Activated B cell treated with CpG ODN at 0.5 μM for 24 hours (primary cell): ENCODE measurements at regions not wholly inside any gene's neighbourhood (a gene's known extent, or its start where the extent isn't known, plus 50 kb on each side); places are given as distances from the start of the nearest gene placed in this dataset.

ENCODE experiments used
- ATAC-seq: fragments of 200-7000 bp; cut with Tn5 transposase; one replicate; pipeline ENCODE4 v1.10.0; 2021; ENCODE audit warnings: low read depth, mild to moderate bottlenecking, moderate library complexity
- CTCF ChIA-PET: fragments of 350-600 bp; sonication (Branson Sonifier 250); formaldehyde crosslinking; loops from one replicate; lab custom pipeline; 2021; ENCODE audit warnings: antibody characterized with exemption; lab: Charles Lee
- POLR2A ChIA-PET: fragments of 350-600 bp; sonication (Branson Sonifier 250); formaldehyde crosslinking; loops from one replicate; lab custom pipeline; 2021; ENCODE audit warnings: antibody characterized with exemption; lab: Charles Lee
- DNase-seq: peaks from one replicate; pipeline ENCODE4 v3.0.0; 2022
- H3K27ac Mint-ChIP-seq: one replicate; pipeline ENCODE4 v1.8.0; 2020; ENCODE audit warnings: mixed read lengths
- H3K27me3 Mint-ChIP-seq: one replicate; pipeline ENCODE4 v1.8.0; 2021; ENCODE audit warnings: mixed read lengths
- H3K36me3 Mint-ChIP-seq: one replicate; pipeline ENCODE4 v1.8.0; 2021; ENCODE audit warnings: low read depth, mixed read lengths
- H3K4me1 Mint-ChIP-seq: one replicate; pipeline ENCODE4 v1.8.0; 2021; ENCODE audit warnings: mixed read lengths
- H3K4me3 Mint-ChIP-seq: one replicate; pipeline ENCODE4 v1.8.0; 2020; ENCODE audit warnings: mild to moderate bottlenecking, mixed read lengths
- H3K9me3 Mint-ChIP-seq: one replicate; pipeline ENCODE4 v1.8.0; 2020; ENCODE audit warnings: mixed read lengths
- CTCF ChIP-seq: fragments of 200-600 bp; IDR thresholded peaks from one replicate; pipeline ENCODE4 v1.8.0; 2022; ENCODE audit warnings: antibody characterized with exemption, mild to moderate bottlenecking
- intact Hi-C: fragments of 100-400 bp; cut with micrococcal nuclease; formaldehyde crosslinking; loops from one replicate; pipeline ENCODE4 v1.15.1; 2024

- TF ChIP-seq CTCF = no peak
- DNase-seq (no peak), ATAC-seq (no peak)
- H3K4me1 Mint-ChIP-seq = no peaks in the 10 kb centered on the region
- no peak overlapping the region for H3K27ac Mint-ChIP-seq
- CTCF ChIA-PET = interaction anchor here (1.7 kb wide), 1 partner anchor 28 kb away, joined by 4 read pairs; no protein-coding TSS in a partner anchor
- no peak overlapping the region for H3K4me3 Mint-ChIP-seq
- H3K27me3 Mint-ChIP-seq = no peaks in the 10 kb centered on the region
- POLR2A ChIA-PET = no interaction called here
- H3K36me3 Mint-ChIP-seq = no peaks in the 10 kb centered on the region
- intact Hi-C loops = no loop called here
- no peaks in the 10 kb centered on the region for H3K9me3 Mint-ChIP-seq
Observed at GRCh38 chr14:30297876-30298795, 260.8 kb upstream of the G2E3 start.

- Mint-ChIP-seq H3K36me3 (no peaks in the 10 kb centered on the region), H3K27me3 (no peaks in the 10 kb centered on the region), H3K4me1 (no peaks in the 10 kb centered on the region), H3K9me3 (no peaks in the 10 kb centered on the region), H3K4me3 (no peak overlapping the region), H3K27ac (no peak overlapping the region)
- intact Hi-C loops = no loop called here
- DNase-seq = no peak
- ChIA-PET CTCF (no interaction called here), POLR2A (no interaction called here)
- no peak for ATAC-seq
- TF ChIP-seq CTCF = no peak
Observed at GRCh38 chr14:30299915-30300314, 259.0 kb upstream of the G2E3 start.

GRCh38 chr14:30303350-30303749, 255.6 kb upstream of the G2E3 start:
- no peak overlapping the region for H3K4me3 Mint-ChIP-seq
- ATAC-seq (no peak), DNase-seq (no peak)
- H3K27ac Mint-ChIP-seq = no peak overlapping the region
- intact Hi-C loops = no loop called here
- ChIA-PET CTCF (no interaction called here), POLR2A (no interaction called here)
- TF ChIP-seq CTCF = no peak
- H3K36me3 Mint-ChIP-seq = no peaks in the 10 kb centered on the region
- H3K27me3 Mint-ChIP-seq = peaks cover 2% of the 10 kb centered on the region
- no peaks in the 10 kb centered on the region for H3K9me3 Mint-ChIP-seq
- no peaks in the 10 kb centered on the region for H3K4me1 Mint-ChIP-seq

- ATAC-seq (no peak), DNase-seq (no peak)
- no peaks in the 10 kb centered on the region for H3K4me1 Mint-ChIP-seq
- no peaks in the 10 kb centered on the region for H3K9me3 Mint-ChIP-seq
- ChIA-PET CTCF (interaction anchor here (1.3 kb wide), 1 partner anchor 35 kb away, joined by 3 read pairs; no protein-coding TSS in a partner anchor), POLR2A (no interaction called here)
- no peaks in the 10 kb centered on the region for H3K36me3 Mint-ChIP-seq
- no peak overlapping the region for H3K4me3 Mint-ChIP-seq
- intact Hi-C loops = no loop called here
- TF ChIP-seq CTCF = no peak
- H3K27me3 Mint-ChIP-seq = peaks cover 2% of the 10 kb centered on the region
- no peak overlapping the region for H3K27ac Mint-ChIP-seq
Observed at GRCh38 chr14:30305346-30305745, 253.6 kb upstream of the G2E3 start.

- H3K9me3 Mint-ChIP-seq = peaks cover 3% of the 10 kb centered on the region
- intact Hi-C loops = no loop called here
- no peaks in the 10 kb centered on the region for H3K4me1 Mint-ChIP-seq
- ChIA-PET POLR2A (no interaction called here), CTCF (no interaction called here)
- peaks cover 2% of the 10 kb centered on the region for H3K27me3 Mint-ChIP-seq
- H3K27ac Mint-ChIP-seq = no peak overlapping the region
- TF ChIP-seq CTCF = no peak
- H3K36me3 Mint-ChIP-seq = no peaks in the 10 kb centered on the region
- no peak overlapping the region for H3K4me3 Mint-ChIP-seq
- ATAC-seq (no peak), DNase-seq (no peak)
Observed at GRCh38 chr14:30309405-30309804, 249.6 kb upstream of the G2E3 start.
